HL-60/S4 treated with retinoic acid at 250 ng/mL for 4 days and 3 days (cell line): ENCODE measurements at regions not wholly inside any gene's neighbourhood (a gene's known extent, or its start where the extent isn't known, plus 50 kb on each side); places are given as distances from the start of the nearest gene placed in this dataset.

ENCODE experiments used
- in situ Hi-C: fragments of 300-500 bp; cut with MboI; formaldehyde crosslinking; loops from 2 replicates; pipeline ENCODE4 v1.7.0; 2022; ENCODE audit warnings: low sequenced_read_pairs

DNA sequence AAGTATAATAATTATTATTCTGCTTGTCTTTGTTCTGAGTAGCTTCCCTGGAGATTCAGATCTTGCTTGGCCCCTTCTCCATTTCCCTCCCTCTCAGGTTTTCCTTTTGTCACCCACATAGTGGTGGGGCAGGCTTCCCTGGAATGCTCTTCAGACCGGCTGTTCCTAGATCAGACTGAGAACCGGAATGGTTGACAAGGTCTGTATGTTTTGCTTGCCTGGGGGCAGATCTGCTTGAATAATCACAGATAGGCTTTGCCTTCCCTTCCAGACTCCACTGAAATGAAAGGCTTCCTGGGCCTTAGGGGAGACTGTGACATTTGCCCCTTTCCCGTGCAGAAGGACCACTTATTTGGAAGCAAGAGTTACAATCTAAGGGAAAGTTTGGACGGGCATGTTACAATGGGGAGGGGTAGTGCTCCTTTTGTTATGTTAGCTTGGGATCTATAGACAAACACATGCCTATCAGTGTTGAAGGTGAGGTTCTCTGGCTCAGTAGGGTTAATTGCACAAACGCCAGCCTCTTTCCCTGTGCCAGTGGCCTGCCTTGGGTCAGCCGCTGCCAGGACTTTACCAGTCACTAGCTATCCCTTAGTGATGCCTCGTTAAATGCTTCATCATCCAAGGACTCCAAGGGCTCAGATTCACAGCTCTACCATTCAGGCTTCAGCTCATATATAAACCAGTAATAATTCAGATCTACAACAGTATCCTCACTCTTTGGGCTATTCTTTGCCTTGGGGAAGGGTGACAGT, 178.6 kb downstream of the SNAPC1 start:
- in situ Hi-C loops = no loop called here

DNA sequence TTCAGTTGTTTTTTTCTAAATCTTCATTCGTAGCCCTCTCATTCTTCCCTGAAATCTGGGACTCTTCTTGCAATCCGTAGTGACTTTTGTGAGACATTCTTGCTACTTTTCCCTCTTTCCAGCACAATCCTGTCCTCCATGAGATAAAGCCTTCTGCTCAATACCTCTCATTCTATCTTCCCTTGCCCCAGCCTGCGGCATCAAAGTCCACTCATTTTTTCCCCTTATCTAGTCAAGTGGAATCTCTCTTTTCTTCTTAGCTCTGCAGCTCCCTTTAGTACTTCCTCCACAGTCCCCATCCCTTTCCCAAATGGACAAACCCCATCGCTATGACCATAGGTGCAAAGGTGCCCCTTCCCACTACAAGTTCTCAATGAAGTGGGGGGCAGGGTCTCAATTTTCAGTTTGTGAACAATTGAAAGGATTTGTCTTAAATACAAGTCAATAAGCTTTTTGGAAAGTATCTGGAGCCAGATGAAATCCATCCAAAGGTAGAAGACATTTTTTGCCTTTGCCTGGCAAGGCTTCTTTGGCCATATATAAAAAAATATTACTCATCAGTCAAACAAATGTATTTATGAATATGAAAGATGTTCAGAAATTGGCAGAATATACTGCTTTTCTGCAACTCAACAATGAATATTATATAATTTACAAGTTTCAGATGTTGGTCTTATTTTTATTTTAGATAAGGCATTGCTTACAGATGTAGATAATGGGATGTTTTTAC, 179.4 kb downstream of the SNAPC1 start:
- in situ Hi-C loops = no loop called here

DNA sequence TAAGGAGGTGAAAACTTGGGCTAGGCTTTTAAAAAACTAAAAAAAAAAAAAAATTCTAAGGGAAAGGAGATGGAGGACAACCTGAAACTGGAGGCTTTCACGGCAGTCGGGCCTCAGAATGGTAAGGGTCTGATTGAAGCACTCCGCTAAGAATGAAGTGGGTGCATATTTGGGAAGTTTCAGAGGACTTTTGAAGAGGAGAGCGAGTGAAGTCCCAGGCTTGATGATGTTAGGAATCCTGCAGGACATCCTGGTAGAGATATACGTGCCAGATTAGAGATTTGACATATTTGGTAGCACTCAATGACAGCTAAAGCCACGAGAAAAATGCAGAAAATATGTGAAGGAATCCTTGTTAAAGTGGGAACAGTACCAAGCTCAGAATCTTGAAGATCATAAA, 186.2 kb downstream of the SNAPC1 start:
- in situ Hi-C loops = no loop called here

DNA sequence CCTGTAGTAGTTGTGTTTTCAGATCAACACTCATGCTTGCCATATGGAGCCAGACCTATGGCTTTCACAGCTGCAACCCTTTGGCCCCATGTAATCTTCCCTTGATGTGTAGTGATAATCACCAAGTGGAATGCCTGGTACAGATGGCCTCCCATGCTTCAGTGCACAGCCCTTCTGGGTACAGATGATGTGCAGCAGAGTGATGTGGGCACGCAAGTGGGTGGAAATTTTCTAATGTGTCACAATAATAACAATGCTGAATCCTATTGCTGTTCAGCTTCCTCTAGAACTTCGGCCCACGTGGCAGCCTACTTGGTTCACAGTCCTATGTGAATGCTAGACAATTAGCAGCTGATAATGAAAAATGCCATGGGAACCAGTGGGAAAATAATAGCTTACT, 188.1 kb downstream of the SNAPC1 start:
- in situ Hi-C loops = no loop called here

DNA sequence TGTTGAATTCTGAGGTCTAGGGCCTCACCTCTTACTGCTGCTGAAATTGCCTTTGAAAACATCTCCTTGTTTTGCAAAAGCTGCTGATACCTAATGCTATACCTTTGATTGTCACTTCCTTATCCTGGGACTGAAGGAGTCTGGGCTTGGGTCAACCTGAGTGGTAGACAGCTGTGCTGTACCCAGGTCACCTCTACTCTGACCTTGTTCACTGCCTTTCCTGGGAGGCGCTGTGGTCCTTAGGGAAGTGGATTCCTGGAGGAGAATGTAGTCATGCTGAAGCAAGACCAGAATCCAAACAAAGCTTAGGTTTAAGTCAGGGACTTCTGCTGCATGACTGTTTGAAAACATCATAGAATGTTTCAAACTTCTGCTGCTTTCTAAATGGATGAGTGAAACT, 191.4 kb downstream of the SNAPC1 start:
- in situ Hi-C loops = no loop called here

DNA sequence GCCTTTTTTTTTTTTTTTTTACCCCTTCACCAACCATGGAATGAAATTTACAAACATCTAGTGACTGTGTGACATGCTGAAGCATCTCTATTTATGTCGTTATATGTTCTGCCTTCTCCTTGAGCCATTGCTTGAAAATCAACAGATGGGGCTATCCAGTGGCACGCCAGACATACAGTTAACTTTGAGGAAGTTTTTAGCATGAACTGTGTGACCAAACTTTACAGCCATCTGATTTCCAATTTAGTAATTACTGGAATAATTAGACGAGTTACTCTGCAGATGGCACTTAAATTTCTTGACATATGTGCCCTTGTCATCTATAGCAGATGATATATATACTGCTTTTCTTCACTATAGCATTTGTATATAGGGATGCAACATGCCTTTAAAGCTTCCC, 192.1 kb downstream of the SNAPC1 start:
- in situ Hi-C loops = no loop called here

DNA sequence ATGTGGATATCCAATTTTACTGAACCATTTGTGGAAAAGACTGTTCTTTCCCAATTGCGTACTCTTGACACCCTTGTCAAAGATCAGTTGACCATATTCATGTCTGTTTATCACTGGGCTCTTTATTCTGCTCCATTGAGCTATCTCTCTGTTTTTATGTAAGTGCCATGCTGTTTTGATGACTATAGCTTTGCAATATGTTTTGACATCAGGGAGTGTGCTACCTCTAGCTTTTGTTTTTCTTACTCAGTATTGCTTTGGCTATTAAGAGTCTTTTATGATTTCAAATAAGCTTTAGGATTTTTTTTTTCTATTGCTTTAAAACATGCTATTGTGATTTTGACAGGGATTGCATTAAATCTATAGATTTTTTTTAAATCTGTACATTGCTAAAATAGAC, 194.3 kb downstream of the SNAPC1 start:
- in situ Hi-C loops = no loop called here

DNA sequence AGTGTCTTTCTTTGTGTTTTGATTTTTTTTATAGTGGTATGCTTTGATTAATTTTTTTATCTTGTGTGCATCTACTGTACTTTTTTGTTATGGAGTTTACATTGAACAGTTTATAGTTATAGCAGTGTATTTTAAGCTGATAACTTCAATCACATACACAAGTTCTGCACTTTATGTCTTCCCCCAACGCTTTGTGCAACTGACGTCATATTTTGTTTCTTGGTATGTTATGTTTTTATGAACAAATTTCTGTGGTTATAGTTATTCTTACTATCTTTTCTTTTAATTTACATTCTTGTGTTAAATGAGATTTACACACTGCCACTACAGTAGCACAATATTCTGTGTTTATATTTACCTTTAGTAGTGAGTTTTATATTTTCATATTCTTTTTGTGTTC, 197.1 kb downstream of the SNAPC1 start:
- in situ Hi-C loops = no loop called here

DNA sequence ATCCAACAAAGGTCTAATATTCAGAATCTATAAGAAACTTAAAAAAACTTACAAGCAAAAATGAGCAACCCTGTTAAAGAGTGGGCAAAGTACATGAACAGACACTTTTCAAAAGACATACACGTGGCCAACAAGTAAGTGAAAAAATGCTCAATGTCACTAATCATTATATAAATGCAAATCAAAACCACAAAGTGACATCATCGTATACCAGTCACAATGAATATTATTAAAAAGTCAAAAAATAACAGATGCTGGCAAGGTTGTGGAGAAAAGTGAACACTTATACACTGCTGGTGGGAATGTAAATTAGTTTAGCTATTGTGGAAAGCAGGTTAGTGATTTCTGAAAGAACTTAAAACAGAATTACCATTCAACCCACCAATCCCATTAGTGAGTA, 199.1 kb downstream of the SNAPC1 start:
- in situ Hi-C loops = no loop called here

DNA sequence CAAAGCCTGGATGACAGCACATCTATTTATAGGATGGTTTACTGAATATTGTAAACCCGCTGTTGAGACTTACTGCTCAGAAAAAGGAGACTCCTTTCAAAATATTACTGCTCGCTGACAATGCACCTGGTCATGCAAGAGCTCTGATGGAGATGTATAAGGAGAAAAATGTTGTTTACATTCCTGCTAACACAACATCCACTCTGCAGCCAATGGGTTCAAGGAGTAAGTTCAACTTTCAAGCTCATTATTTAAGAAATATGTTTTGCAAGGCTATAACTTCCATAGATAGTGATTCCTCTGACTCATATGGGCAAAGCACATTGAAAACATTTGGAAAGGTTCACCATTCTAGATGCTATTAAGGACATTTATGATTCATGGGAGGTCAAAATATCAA, 201.7 kb downstream of the SNAPC1 start:
- in situ Hi-C loops = no loop called here

DNA sequence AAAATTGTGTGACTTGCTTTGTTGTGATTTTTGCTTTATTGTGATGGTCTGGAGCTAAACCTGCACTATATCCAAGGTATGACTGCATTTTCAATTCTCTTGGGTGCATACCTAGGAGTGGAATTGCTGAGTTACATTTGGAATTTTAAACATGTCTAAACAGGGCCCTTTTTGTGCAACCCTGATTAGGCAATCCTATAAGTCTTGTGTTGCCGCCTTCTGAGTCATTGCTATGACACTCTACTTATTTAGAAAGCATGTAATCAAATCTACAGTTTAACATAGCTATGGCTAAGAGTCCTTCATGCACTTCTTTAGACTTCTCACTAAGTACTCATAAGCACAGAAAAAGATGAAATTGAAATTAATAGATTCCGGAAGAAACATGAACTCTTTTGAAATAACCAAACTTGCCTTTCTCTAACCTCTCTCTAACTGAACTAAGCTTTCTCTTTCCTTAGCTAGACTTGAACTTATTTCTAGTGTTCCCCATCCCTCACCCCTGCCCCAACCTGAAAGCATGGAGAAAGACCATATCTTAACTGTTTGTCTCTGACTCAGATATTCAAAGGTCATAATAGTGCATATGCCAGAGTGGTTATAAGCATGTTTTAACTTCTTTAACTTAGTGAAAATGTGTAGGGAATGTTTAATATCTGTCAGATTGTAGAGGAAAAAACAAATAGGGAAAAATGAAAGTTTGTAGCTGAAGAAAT, 203.0 kb downstream of the SNAPC1 start:
- in situ Hi-C loops = no loop called here

DNA sequence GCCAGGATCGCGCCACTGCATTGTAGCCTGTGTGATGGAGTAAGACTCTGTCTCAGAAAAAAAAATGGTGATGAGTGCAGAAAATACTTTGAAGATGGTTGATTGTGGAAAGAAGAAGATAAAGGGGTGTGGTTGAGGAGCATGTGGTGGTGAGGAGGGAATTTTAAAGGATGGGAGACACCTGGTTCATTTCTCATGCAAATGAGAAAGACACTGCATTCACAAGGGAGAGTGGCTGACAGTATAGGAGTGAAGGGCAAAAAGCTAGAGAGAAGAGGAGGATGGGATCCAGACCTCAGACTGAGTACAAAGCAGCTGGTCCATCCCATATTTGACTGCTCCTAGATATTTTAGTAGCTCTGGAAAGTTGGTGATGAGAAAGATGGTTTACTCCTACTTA, 206.0 kb downstream of the SNAPC1 start:
- in situ Hi-C loops = no loop called here

DNA sequence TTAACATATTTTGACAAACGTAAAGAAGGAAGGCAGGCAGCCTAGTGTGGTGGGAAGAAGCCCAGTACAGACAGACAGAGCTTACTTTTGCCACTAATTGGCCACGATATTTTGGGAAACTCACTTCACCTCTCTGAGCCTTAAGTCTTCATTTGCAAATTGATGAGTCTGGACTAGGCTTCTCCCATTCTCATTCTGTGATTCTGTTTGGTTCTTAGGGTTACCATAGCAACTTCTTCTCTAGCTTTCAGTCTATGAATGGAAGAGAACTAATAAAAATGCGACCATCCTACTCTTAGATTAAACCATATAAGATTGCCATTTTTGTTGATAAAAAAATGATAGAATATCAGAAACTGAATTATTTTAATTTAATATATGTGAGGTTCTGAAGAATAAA, 210.5 kb downstream of the SNAPC1 start:
- in situ Hi-C loops = no loop called here

DNA sequence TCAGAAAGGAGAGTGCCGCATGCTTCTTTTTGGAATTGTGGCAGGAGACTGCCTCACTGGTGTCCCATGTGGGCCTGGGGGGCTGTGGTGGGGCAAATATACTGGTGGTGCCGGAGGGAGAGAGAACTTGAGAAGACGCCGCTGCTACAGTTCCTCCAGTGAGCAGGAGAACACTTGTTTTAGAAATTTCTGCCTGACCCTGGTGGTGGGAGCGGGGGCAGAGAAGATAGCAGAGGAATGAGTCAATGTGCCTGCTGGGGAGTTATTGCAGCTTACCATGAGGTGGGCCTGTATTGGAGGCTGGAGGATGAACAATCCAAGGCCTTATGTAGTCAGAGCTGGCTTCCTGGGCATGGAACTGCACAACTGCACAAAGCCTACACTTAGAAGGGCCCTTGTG, 211.8 kb downstream of the SNAPC1 start:
- in situ Hi-C loops = no loop called here

DNA sequence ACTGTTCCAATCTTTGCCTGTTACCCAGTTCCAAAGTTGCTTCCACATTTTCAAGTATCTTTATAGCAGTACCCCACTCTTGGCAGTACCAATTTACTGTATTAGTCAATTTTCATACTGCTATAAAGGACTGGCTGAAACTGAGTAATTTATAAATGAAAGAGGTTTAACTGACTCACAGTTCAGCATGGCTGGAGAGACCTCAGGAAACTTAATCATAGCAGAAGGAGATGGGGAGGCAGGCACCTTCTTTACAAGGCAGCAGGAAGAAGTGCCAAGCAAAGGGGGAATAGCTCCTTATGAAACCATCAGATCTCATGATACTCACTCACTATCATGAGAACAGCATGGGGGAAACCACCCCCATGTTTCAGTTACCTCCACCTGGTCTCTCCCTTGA, 215.0 kb downstream of the SNAPC1 start:
- in situ Hi-C loops = no loop called here

DNA sequence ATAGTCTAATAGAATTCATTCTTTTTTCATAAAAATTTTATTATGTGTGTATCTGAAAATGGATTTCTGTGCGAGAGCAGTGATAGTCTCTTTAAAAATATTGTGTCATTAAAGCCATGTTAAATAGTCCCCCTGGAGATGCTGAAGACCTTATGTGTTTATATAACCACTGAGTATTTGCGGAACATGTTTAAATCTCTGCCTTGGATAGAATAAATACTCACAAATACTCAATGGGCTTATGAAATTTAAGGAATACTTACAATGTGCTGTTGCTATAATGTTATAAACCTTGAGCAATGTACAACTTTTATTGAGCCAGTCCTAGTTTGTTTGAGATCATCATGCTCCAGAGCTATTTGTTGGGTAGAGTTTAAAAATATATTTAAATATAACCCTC, 226.0 kb downstream of the SNAPC1 start:
- in situ Hi-C loops = no loop called here

DNA sequence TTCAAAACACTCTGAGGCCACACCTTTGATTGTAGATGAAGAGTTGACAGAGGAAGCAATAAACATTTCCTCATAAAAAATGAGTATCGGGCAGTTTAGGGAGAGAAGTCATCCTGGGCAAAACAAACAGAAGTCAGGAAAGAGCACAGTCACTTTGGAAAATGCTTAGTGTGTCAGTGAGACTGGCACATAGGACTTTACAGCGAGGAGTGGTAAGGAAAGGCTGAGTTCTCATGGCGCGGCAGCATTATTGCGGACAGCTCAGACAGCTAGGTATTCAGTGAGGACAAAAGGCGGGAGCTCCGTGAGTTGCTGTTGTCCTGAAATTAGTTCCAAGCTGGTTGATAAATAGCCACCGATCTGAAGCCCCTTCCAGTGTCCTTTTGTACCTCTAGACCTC, 229.9 kb downstream of the SNAPC1 start:
- in situ Hi-C loops = no loop called here

DNA sequence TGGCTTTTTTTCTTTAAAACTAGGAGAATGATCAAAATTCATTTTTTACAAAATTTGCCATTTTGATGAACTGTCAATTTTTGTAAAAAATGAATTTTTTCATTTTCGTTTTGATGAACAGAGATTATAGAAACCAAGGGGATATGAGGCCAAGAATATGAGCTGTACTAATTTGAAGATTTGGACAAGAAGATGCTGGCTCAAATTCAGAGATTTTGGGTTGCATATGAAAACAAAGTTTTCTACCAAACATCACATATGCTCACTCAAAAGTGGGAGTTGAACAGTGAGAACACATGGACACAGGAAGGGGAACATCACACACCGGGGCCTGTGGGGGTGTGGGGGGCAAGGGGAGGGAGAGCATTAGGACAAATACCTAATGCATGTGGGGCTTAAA, 230.7 kb downstream of the SNAPC1 start:
- in situ Hi-C loops = no loop called here

DNA sequence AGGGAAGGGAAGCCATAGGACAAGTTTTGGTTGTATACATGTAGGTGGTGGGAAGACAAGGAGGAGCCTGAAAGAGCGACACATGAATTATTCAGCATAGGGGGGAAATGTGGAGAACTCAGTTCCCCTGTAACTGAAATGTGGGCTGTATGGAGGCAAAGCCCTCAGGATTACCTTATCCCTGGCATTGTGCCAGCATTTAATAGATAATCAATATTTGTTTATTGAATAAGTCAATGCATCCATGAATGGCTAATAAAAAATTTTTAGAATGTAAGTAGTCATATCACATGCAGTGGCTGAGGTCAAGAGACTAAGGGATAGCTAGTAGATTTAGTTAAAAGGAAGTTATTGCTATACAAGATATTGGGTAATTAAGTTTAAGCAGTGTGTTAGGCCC, 232.4 kb downstream of the SNAPC1 start:
- in situ Hi-C loops = no loop called here

DNA sequence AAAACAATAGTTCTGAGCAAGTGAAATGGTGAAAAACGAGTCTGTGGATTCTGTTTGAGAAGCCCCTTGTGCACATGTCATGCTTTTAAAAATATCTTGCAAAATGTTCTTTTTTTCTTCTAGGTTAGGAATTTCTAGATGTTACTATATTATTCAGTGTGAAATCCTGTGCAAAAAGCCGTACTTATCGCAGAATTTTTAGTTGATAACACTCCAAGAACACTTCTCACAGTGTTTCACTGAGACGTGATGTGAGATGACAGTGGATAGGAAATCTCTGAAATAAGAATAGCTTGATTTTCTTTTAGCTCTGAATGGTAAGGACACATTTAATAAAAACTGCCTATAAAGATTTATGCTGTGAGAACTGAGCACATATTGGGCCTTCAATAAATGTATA, 234.5 kb downstream of the SNAPC1 start:
- in situ Hi-C loops = no loop called here

DNA sequence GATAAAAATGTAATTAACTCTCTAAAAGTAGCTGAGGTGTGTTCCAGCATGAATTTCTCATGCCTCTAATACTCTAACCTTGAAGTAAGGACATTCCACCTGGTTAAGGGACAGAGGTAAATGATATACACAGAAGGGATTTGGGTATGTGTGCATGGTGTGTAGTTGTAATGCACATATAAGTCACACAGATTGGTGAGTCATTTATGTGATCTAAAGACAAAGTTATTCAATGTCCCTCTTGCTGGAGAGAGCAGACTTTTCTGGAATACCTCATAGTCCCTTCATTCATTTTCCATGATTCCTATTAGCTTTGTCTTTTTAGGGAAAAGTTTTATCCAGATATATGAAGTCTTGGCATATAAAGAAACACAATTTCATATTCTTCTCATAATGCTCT, 234.9 kb downstream of the SNAPC1 start:
- in situ Hi-C loops = no loop called here

DNA sequence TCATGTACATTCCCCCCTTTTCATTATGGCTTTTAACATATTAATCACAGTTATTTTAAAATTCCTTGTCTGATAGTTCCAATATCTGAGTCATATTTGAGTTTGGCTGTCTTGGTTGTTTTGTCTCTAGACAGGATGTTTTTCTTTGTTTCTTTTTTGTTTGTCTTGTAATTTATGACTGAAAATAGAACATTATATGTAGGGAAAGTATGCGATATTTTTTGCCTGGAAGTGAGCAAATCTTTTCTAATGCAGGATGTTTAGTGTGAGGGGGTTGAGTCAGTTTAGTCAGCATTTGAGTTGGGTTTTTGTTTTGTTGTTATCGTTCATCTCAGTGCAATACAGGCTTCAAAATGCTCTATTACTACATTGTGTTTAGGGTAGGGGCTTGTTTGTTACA, 239.7 kb downstream of the SNAPC1 start:
- in situ Hi-C loops = no loop called here
